ENCODE measurements at regions not wholly inside any gene's neighbourhood (a gene's known extent, or its start where the extent isn't known, plus 50 kb on each side); places are given as distances from the start of the nearest gene placed in this dataset.
A peak's percentile ranks its signal among the peaks of the same experiment; 100 is the strongest.

- no peak for DNase-seq (ENCODE audit: low spot score in 2 of 2)
- no peak for FAIRE-seq
These were observed 156.4 kb downstream of the OMA1 start for GRCh38 chr1:58390091-58390490.

- DNase-seq (ENCODE audit: low spot score in 2 of 2), result no peak
- no peak for FAIRE-seq
These were observed 166.2 kb downstream of the OMA1 start for GRCh38 chr1:58380345-58380744.

- FAIRE-seq (no peak), DNase-seq (ENCODE audit: low spot score in 2 of 2) (no peak)
These were observed 179.3 kb downstream of the OMA1 start for GRCh38 chr1:58367217-58367616.

GRCh38 chr1:58365328-58365727, 181.2 kb downstream of the OMA1 start:
- FAIRE-seq, result no peak
- DNase-seq (ENCODE audit: low spot score in 2 of 2), result no peak

- DNase-seq (ENCODE audit: low spot score in 2 of 2), result no peak
These were observed 182.9 kb downstream of the OMA1 start for GRCh38 chr1:58363585-58363984.

GRCh38 chr1:58361134-58361533, 185.4 kb downstream of the OMA1 start:
- FAIRE-seq (no peak), DNase-seq (ENCODE audit: low spot score in 2 of 2) (no peak)

More at GRCh38 chr1:58363585-58363984, 182.9 kb downstream of the OMA1 start:
- FAIRE-seq, result no peak

- FAIRE-seq, result no peak
- DNase-seq (ENCODE audit: low spot score in 2 of 2), result peak in 1 of 2 donors; percentile 4
These were observed 188.2 kb downstream of the OMA1 start for GRCh38 chr1:58358346-58358745.

- FAIRE-seq, result no peak
- no peak for DNase-seq (ENCODE audit: low spot score in 2 of 2)
These were observed 190.1 kb downstream of the OMA1 start for GRCh38 chr1:58356402-58356801.

- DNase-seq (ENCODE audit: low spot score in 2 of 2) (no peak), FAIRE-seq (no peak)
These were observed 193.4 kb downstream of the OMA1 start for GRCh38 chr1:58353168-58353567.

- DNase-seq (ENCODE audit: low spot score in 2 of 2) (no peak), FAIRE-seq (no peak)
These were observed 193.9 kb downstream of the OMA1 start for GRCh38 chr1:58352476-58353092.

- DNase-seq (ENCODE audit: low spot score in 2 of 2) (no peak), FAIRE-seq (no peak)
These were observed 200.5 kb downstream of the OMA1 start for GRCh38 chr1:58346036-58346355.

- FAIRE-seq (no peak), DNase-seq (ENCODE audit: low spot score in 2 of 2) (no peak)
These were observed 201.1 kb downstream of the OMA1 start for GRCh38 chr1:58345215-58346035.

- FAIRE-seq, result no peak
- DNase-seq (ENCODE audit: low spot score in 2 of 2), result no peak
These were observed 206.3 kb downstream of the OMA1 start for GRCh38 chr1:58340185-58340584.

- DNase-seq (ENCODE audit: low spot score in 2 of 2) (no peak), FAIRE-seq (no peak)
These were observed 208.4 kb downstream of the OMA1 start for GRCh38 chr1:58338081-58338480.

- FAIRE-seq (no peak), DNase-seq (ENCODE audit: low spot score in 2 of 2) (no peak)
These were observed 213.0 kb downstream of the OMA1 start for GRCh38 chr1:58333511-58333910.

GRCh38 chr1:58331156-58331555, 215.4 kb downstream of the OMA1 start:
- DNase-seq (ENCODE audit: low spot score in 2 of 2) (no peak), FAIRE-seq (no peak)

GRCh38 chr1:58325866-58326265, 220.7 kb downstream of the OMA1 start:
- DNase-seq (ENCODE audit: low spot score in 2 of 2), result peak in 1 of 2 donors; percentile 9

GRCh38 chr1:58324558-58324957, 222.0 kb downstream of the OMA1 start:
- no peak for DNase-seq (ENCODE audit: low spot score in 2 of 2)
- FAIRE-seq, result no peak

More at GRCh38 chr1:58325866-58326265, 220.7 kb downstream of the OMA1 start:
- FAIRE-seq, result no peak

- FAIRE-seq (no peak), DNase-seq (ENCODE audit: low spot score in 2 of 2) (no peak)
These were observed 228.1 kb downstream of the OMA1 start for GRCh38 chr1:58318157-58319005.

- DNase-seq (ENCODE audit: low spot score in 2 of 2) (no peak), FAIRE-seq (no peak)
These were observed 228.8 kb downstream of the OMA1 start for GRCh38 chr1:58317694-58318093.

GRCh38 chr1:58317086-58317485, 229.4 kb downstream of the OMA1 start:
- FAIRE-seq, result no peak
- no peak for DNase-seq (ENCODE audit: low spot score in 2 of 2)
